Transverse colon (tissue), 4 donors: ENCODE measurements at regions not wholly inside any gene's neighbourhood (a gene's known extent, or its start where the extent isn't known, plus 50 kb on each side); places are given as distances from the start of the nearest gene placed in this dataset.

Experiments used
- POLR2A ChIP-seq: fragments of 450-650 bp; IDR thresholded peaks from one replicate; pipeline ENCODE4 v1.6.1; 2016; ENCODE audit warnings: antibody characterized with exemption, mild to moderate bottlenecking, moderate library complexity
- POLR2AphosphoS5 ChIP-seq, 3 donors: sonication (generic); formaldehyde crosslinking; IDR thresholded peaks; one replicate each; pipeline ENCODE4 v1.6.1; 2016; ENCODE audit warnings: antibody characterized with exemption in 3 of 3
- TF ChIP-seq, protein P1 (sequence below), 5 experiments: fragments of 200-600 bp in 3 of 5; fragments of 450-650 bp in 2 of 5; sonication (generic) in 3 of 5; IDR thresholded peaks; 1 replicate in 2 of 5; 2 replicates in 3 of 5; pipeline ENCODE4 v1.5.1; 2016 to 2017; ENCODE audit warnings: antibody characterized with exemption in 5 of 5, inconsistent platforms in 3 of 5, mild to moderate bottlenecking in 2 of 5, moderate library complexity in 1 of 5

DNA sequence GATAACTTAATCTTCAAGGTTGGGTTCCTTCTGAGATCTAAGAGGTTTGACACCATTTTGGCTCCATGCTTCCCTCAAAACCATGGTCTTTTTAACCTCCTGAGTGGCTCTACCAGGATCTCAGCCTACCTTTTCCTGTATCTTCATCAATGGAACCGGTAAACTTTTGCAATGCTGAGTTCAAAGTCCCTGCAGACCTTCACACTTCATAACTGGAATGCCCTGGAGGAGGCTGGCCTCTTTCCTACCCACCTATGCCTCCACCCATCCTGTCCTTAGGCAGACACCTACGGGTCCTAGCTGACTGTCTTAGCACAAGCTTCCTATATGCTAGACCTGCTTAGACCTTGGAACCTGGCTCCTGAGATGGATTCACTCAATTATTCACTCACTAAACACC is 89.5 kb upstream of the EEA1 start:
- TF ChIP-seq, protein P1, sequence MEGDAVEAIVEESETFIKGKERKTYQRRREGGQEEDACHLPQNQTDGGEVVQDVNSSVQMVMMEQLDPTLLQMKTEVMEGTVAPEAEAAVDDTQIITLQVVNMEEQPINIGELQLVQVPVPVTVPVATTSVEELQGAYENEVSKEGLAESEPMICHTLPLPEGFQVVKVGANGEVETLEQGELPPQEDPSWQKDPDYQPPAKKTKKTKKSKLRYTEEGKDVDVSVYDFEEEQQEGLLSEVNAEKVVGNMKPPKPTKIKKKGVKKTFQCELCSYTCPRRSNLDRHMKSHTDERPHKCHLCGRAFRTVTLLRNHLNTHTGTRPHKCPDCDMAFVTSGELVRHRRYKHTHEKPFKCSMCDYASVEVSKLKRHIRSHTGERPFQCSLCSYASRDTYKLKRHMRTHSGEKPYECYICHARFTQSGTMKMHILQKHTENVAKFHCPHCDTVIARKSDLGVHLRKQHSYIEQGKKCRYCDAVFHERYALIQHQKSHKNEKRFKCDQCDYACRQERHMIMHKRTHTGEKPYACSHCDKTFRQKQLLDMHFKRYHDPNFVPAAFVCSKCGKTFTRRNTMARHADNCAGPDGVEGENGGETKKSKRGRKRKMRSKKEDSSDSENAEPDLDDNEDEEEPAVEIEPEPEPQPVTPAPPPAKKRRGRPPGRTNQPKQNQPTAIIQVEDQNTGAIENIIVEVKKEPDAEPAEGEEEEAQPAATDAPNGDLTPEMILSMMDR (IDR thresholded peaks at IDR 0.05) = no peak
- peak; percentile 24 for TF ChIP-seq POLR2A
- peak in 1 of 3 donors; percentile 25 for TF ChIP-seq POLR2AphosphoS5 (IDR thresholded peaks at IDR 0.05)
